Right atrium auricular region (tissue), 2 donors: ENCODE measurements at regions not wholly inside any gene's neighbourhood (a gene's known extent, or its start where the extent isn't known, plus 50 kb on each side); places are given as distances from the start of the nearest gene placed in this dataset.
A peak's percentile ranks its signal among the peaks of the same experiment; 100 is the strongest.

Experiments used
- DNase-seq: peaks from one replicate; pipeline ENCODE4 v3.0.0-alpha.2; 2019; ENCODE audit warnings: low spot score
- H3K27ac ChIP-seq, 2 donors: fragments of 200-600 bp; sonication (generic); 1 replicate in 1 of 2; 2 replicates in 1 of 2; pipeline ENCODE4 v1.5.1; 2016 to 2019
- H3K27me3 ChIP-seq, 2 donors: fragments of 200-600 bp; sonication (generic); one replicate each; pipeline versions ENCODE4 v1.5.1 to v1.6.0; 2017 to 2019
- H3K36me3 ChIP-seq: fragments of 200-600 bp; sonication (generic); one replicate; pipeline ENCODE4 v1.5.1; 2016
- H3K4me1 ChIP-seq, 2 donors: fragments of 200-600 bp; sonication (generic); one replicate each; pipeline versions ENCODE4 v1.5.1 to v1.6.0; 2017 to 2019
- H3K4me3 ChIP-seq, 2 donors: fragments of 200-600 bp; sonication (generic); 1 replicate in 1 of 2; 2 replicates in 1 of 2; pipeline ENCODE4 v1.5.1; 2017 to 2019; ENCODE audit warnings: mild to moderate bottlenecking in 1 of 2, moderate library complexity in 1 of 2
- H3K9me3 ChIP-seq, 2 donors: fragments of 200-600 bp; sonication (generic); one replicate each; pipeline ENCODE4 v1.5.1; 2019
- microRNA-seq, 2 donors: library from miRNA; unstranded; fragments of <30 nt; microRNA quantifications; one replicate each; pipeline ENCODE4, GENCODE V29; 2016 to 2017; ENCODE audit warnings: borderline number of aligned reads in 2 of 2, borderline replicate concordance in 1 of 2
- TF ChIP-seq, protein P1 (sequence below), 2 donors: fragments of 200-600 bp; sonication (generic); IDR thresholded peaks; one replicate each; pipeline ENCODE4 v1.5.1; 2019; ENCODE audit warnings: antibody characterized with exemption in 2 of 2

DNA sequence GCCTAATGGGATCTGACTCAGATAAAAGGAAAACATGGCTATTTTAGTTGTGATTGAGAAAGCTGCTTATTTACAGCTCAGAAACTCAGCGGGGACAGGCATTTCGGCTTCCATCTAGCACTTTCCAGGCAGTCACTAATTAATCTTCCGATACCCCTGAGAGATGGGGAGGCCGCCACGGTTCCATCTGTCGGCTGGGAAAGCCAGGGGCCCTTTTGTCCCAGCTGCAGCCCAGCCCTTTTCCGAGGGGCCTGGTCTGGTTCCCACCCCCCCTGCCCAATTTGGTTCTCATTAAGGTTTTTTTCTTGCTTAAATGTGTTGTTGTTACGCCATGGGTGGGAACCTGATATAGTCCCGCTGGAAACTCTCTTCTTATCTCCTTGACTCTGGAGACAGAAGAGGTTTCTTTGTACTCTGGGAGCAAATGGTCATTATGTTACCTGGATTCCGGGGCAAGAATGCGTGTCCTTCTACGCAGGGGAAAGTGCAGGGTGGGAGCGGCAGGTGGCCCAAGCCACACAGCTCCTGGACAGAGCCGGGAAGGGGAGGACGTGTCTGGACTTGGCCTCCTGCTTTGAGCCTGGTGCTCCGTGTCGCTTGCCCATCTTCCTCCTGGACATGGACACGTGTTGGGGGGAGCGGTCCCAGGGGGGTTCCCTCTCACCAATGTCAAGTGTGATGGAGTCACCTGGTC is 50.9 kb upstream of the GSE1 start:
- Histone ChIP-seq H3K4me1 (peaks cover 0 to 74% of the 10 kb centered on the region in 2 donors), H3K9me3 (no peaks in the 10 kb centered on the region), H3K36me3 (no peaks in the 10 kb centered on the region), H3K4me3 (no peak overlapping the region), H3K27me3 (no peaks in the 10 kb centered on the region), H3K27ac (peak overlapping the region; percentile 18 to 53)
- TF ChIP-seq, protein P1, sequence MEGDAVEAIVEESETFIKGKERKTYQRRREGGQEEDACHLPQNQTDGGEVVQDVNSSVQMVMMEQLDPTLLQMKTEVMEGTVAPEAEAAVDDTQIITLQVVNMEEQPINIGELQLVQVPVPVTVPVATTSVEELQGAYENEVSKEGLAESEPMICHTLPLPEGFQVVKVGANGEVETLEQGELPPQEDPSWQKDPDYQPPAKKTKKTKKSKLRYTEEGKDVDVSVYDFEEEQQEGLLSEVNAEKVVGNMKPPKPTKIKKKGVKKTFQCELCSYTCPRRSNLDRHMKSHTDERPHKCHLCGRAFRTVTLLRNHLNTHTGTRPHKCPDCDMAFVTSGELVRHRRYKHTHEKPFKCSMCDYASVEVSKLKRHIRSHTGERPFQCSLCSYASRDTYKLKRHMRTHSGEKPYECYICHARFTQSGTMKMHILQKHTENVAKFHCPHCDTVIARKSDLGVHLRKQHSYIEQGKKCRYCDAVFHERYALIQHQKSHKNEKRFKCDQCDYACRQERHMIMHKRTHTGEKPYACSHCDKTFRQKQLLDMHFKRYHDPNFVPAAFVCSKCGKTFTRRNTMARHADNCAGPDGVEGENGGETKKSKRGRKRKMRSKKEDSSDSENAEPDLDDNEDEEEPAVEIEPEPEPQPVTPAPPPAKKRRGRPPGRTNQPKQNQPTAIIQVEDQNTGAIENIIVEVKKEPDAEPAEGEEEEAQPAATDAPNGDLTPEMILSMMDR (IDR thresholded peaks at IDR 0.05): no peak
- DNase-seq: no peak

DNA sequence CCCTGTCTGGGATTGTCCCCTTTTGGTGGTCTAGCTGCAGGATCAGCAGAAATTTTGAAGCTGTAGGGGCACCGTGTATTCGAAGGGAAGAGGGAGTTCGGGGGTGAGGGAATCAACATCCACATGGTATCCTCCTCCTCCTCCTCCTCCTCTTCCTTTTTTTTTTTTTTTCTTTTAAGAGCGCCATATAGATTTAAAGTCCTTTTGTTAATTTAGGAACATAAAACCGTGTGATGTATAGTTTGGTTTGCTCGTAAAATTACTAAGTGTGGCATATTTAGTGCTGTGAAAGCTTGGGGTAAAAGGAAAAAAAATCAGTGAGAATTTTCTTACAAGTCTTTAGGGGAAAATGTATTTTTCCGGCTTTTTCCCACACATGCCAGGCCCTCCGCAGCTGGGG is 50.1 kb upstream of the GSE1 start:
- Histone ChIP-seq H3K4me1 (peaks cover 0 to 66% of the 10 kb centered on the region in 2 donors), H3K36me3 (no peaks in the 10 kb centered on the region), H3K4me3 (no peak overlapping the region), H3K9me3 (no peaks in the 10 kb centered on the region), H3K27ac (peak overlapping the region in 1 of 2 donors; percentile 49), H3K27me3 (no peaks in the 10 kb centered on the region)
- no peak for DNase-seq
- TF ChIP-seq, protein P1 (IDR thresholded peaks at IDR 0.05): no peak

Small RNA genes lying in the stretch of these regions (microRNA-seq; reads per million reads assigned to microRNA genes)
- gene MIR5093: 0 reads per million in 2 donors
